ENCODE measurements at regions not wholly inside any gene's neighbourhood (a gene's known extent, or its start where the extent isn't known, plus 50 kb on each side); places are given as distances from the start of the nearest gene placed in this dataset.
"Not testable (repeated sequence)": the region's sequence is repeated elsewhere in the genome, so short reads cannot be mapped to it uniquely, and the experiment has no call there.

DNA sequence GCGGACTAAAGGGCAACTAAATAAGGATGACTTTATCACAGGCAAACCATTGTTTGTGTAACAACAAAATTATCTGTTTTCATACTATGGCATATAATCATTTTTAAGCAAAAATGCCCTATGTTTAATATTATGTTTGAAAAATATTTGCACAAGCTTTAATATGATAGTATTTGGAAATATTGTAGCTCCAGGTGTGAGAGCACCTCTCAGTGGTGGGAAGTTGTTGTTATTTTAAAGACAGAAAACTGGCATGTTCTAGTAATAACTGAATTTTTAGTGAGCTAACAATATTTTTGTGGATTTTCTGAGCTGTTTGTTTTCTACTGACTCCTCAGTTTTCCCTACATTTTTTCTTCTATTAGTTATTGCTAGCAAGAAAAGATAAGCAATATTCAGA, 578.8 kb downstream of the KCNT2 start:
- DNase-seq, result no peak
- in situ Hi-C loops (cut with HindIII; ENCODE audit: low pct_ligation_motif_present, low pct_unique_long_range_greater_than_20kb, low sequenced_read_pairs), result no loop called here

DNA sequence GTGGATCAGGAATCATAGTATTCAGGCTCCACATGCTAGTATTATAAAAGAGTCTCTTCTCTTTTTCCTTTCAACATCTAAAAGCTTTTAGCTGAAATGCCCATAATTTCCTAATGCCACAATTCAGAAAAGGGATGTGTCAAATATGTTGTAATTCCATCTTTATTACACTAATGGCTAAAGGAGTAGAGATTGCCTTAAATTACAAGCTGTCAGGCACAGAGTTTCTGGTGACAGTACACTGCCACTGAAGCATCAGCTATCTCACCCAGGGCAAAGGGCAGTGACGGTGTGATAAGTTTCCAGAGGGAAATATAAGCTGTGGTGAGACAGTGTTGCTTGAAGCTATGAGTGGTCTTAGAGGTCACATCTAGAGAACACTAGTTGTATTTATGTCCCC, 581.1 kb downstream of the KCNT2 start:
- in situ Hi-C loops (cut with HindIII; ENCODE audit: low pct_ligation_motif_present, low pct_unique_long_range_greater_than_20kb, low sequenced_read_pairs), result no loop called here
- DNase-seq, result no peak

DNA sequence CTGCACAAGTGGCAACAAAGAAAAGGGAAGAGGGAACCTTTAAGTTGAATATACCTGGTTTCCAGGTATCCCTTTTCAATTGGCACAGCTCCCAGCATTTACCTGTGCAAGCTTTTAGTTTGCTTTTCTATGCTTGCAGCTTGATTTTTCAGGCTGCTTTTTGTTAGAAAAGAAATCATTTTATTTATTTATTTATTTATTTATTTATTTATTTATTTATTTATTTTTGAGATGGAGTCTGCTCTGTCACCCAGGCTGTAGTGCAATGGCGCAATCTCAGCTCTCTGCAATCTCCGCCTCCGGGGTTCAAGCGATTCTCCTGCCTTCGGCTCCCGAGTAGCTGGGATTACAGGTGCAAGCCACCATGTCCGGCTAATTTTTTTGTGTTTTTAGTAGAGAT, 587.1 kb downstream of the KCNT2 start:
- in situ Hi-C loops (cut with HindIII; ENCODE audit: low pct_ligation_motif_present, low pct_unique_long_range_greater_than_20kb, low sequenced_read_pairs); DNase-seq: not testable (repeated sequence)

DNA sequence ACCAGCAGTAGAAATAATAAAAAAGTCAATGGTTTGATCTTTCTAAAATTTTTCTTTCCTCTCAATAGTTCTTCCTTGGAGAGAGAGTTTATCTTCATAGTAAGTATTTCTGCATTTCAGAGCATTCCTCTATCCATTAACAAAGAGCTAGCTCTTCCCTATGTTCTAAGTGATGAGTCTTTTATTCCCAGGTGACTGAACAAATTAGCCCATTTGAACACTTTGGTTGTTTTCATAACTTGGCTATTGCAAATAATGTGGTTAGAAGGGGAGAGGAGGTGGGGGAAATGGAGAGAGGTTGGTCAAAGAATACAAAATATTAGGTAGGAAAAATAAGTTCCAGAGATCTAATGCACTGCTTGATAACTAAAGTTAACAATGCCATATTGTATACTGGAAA, 598.9 kb downstream of the KCNT2 start:
- in situ Hi-C loops (cut with HindIII; ENCODE audit: low pct_ligation_motif_present, low pct_unique_long_range_greater_than_20kb, low sequenced_read_pairs), result no loop called here
- DNase-seq, result no peak

DNA sequence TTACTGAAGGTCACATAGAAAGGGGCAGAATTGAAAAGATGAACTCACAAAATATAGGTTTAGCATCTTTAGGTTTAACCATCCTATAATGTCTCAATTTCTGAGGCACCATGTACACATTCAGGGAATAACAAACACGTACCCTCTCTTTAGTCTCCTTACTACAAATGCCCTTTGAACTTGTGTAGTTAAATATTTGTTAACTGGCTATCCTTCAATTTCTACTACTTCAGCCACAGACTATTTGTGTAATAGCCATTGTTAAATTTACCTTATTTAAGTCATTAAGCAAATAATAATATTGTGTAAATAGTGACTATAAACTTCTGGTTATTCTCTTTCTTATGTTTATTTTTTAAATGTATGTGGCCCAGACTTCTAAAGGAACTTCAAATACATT, 600.5 kb downstream of the KCNT2 start:
- in situ Hi-C loops (cut with HindIII; ENCODE audit: low pct_ligation_motif_present, low pct_unique_long_range_greater_than_20kb, low sequenced_read_pairs), result no loop called here
- DNase-seq, result no peak

DNA sequence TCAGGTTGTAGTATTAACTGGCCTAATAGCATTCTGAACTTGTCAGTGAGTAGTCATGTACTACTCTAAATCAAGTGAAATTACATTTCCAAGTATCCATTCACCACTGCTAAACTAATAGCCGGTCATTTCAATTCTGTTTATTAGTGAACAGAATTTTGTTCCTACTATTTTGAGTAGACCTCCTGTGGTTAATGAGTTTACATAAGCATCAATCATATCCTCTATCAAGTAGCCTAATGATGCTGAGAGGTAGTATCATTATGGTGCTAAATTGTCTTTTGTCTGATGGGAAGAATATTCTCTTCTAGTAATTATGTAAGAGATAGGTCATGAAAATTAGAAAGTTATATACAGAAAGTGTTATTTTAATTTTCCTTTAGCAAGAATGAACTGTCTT, 602.8 kb downstream of the KCNT2 start:
- DNase-seq, result no peak
- in situ Hi-C loops (cut with HindIII; ENCODE audit: low pct_ligation_motif_present, low pct_unique_long_range_greater_than_20kb, low sequenced_read_pairs), result no loop called here

DNA sequence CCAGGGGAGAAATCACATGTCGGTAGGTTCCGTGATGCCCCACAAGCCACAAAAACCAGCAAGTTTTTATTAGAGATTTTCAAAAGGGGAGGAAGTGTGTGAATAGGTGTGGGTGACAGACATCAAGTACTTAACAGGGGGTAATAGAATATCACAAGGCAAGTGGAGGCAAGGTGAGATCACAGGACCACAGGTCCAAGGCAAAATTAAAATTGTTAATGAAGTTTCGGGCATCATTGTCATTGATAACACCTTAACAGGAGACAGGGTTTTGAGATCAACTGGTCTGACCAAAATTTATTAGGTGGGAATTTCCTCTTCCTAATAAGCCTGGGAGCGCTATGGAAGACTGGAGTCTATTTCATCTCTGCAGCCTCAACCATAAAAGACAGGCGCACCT, 603.9 kb downstream of the KCNT2 start:
- in situ Hi-C loops (cut with HindIII; ENCODE audit: low pct_ligation_motif_present, low pct_unique_long_range_greater_than_20kb, low sequenced_read_pairs); DNase-seq: not testable (repeated sequence)

DNA sequence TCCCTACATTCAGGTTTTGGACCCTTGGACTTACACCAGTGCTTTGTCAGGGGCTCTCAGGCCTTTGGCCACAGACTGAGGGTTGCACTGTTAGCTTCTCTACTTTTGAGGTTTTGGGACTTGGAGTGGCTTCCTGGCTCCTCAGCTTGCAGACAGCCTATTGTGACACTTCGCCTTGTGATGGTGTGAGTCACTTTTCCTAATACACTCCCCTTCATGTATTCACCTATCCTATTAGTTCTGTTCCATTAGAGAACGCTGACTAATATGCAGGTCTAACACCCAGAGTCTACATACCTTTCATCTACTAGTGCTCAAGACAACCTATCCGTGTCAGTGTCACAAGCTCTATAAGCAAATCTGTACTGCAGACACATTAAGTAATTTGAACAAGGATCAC, 605.3 kb downstream of the KCNT2 start:
- in situ Hi-C loops (cut with HindIII; ENCODE audit: low pct_ligation_motif_present, low pct_unique_long_range_greater_than_20kb, low sequenced_read_pairs), result no loop called here
- DNase-seq, result peak; percentile 2

DNA sequence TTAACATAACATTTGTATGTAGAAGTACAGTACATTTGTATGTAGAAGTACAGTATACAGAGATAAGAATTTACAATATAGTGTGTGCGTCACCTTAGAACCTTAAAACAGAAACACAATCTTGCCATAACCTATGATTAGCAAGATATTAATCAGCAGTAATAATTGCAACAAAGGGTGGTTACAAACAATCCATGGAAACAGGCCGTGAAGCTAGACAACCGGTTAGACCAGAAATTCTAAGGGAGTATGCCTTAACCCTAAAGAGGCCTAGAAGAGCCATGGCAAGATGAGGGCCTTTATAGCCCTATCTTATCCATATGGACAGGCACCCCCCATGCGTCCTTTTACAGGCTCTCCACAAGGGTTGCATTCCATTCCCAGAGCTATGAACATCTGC, 605.9 kb downstream of the KCNT2 start:
- in situ Hi-C loops (cut with HindIII; ENCODE audit: low pct_ligation_motif_present, low pct_unique_long_range_greater_than_20kb, low sequenced_read_pairs); DNase-seq: not testable (repeated sequence)

DNA sequence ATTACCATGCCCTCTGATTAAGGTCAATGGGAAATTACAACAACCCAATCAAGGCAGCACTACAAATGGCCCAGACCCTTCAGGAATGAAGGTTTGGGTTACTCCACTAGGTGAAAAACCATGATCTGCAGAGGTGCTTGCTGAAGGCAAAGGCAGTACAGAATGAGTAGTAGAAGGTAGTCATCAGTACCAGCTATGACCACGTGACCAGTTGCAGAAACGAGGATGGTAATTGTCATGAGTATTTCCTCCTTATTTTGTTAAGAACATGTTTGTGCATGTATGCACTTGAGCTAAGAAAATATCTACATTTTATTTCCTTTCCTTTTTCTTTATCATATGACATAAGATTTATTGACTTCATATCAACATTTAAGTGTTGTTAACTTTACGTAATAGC, 607.1 kb downstream of the KCNT2 start:
- DNase-seq, result no peak
- in situ Hi-C loops (cut with HindIII; ENCODE audit: low pct_ligation_motif_present, low pct_unique_long_range_greater_than_20kb, low sequenced_read_pairs), result no loop called here

DNA sequence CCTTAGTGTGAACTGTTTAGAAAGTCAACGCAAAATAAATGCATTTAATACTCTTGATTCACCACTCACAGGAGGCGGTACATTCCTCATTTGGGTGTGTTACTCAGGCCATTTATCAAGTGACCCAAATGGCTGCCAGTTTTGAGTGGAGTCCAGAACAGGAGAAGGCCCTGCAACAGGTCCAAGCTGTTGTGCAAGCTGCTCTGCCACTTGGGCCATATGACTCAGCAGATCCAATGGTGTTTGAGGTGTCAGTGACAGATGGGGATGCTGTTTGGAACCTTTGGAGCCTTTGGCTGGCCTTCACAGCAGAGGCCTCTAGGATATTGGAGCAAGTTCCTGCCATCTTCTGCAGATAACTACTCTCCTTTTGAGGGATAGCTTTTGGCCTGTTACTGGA, 609.2 kb downstream of the KCNT2 start:
- no peak for DNase-seq
- in situ Hi-C loops (cut with HindIII; ENCODE audit: low pct_ligation_motif_present, low pct_unique_long_range_greater_than_20kb, low sequenced_read_pairs), result no loop called here

DNA sequence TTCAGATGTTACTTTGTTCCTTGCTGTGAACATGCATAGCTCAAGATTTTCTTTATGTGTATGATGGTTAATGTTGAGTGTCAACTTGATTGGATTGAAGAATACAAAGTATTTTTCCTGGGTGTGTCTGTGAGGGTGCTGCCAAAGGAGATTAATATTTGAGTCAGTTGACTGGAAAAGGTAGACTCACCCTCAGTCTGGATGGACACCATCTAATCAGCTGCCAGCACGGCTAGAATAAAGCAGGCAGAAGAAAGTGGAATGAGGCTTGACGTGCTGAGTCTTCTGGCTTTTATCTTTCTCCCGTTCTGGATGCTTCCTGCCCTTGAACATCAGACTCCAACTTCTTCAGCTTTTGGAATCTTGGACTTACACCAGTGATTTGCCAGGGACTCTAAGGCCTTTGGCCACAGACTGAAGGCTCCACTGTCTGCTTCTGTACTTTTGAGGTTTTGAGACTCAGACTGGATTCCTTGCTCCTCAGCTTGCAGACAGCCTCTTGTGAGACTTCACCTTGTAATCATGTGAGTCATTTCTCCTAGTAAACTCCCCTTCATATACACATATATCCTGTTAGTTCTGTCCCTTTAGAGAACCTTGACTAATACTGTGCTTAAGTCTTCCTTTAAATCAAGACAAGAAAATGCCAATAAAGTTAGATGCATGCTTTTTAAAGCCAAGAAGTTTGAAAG, 626.6 kb downstream of the KCNT2 start:
- no peak for DNase-seq
- in situ Hi-C loops (cut with HindIII; ENCODE audit: low pct_ligation_motif_present, low pct_unique_long_range_greater_than_20kb, low sequenced_read_pairs), result no loop called here

DNA sequence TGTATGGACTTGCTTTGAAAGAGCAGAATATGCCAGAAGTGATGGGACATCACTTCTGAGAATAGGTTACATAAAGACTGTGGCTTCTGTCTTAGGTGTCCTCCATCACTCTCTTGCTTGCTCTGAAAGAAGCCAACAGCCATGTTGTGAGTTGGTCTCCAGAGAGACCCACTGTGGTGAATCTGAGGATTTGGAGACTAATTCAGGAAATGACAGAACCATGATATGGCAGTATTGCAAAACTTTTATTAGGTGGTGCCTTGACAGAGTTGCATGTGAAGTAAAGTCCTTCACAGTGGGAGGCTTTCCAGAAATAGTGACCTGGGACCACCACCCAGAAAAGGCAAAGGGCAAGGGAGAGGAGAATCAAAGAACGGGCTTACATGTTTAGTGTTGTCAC, 628.6 kb downstream of the KCNT2 start:
- DNase-seq, result no peak
- in situ Hi-C loops (cut with HindIII; ENCODE audit: low pct_ligation_motif_present, low pct_unique_long_range_greater_than_20kb, low sequenced_read_pairs), result no loop called here

DNA sequence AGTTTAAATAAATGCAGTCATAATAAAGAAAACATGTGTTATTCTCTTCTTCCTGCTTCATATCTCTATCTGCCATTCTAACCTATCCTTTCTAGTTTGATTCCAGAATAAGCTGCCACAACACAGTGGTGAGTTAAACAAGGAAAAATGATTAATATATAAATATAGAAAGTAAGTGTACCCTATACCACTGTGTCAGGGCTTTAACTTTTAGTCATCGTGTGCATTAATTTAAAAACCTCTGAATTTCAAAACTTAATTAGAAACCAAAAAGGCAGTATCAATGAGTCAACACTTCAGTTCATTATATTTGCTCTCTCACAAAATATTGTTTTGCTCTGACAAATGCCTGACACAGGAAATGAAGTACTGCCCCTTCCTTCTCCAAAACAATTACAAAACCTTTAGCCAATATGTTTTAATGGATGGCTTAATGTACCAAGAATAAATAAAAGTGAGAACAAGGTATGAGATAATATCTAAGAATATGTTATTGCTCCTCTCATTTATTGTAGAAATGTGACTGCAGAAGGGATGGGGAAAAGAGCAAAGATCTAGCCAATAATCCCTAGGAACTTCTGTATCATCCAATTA, 634.8 kb downstream of the KCNT2 start:
- in situ Hi-C loops (cut with HindIII; ENCODE audit: low pct_ligation_motif_present, low pct_unique_long_range_greater_than_20kb, low sequenced_read_pairs), result no loop called here
- DNase-seq, result no peak

DNA sequence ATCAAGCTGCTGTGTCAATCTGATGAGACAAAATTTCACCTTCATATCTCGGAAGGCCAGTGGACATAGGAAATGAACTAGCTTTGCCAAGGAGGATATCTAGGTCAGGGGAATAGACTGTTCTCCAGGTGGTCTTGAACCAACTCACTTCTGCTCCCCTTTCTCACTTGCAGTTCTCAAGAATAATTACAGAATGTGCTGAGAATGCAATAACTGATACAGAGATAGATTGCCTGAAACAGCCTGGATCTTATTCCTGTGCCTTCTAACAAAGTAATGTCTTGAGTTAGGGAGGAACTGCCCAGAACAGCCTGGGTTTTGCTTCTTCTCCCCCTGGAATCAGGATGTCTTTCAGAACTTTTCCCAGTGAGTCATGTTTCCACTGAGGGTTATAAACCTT, 636.7 kb downstream of the KCNT2 start:
- in situ Hi-C loops (cut with HindIII; ENCODE audit: low pct_ligation_motif_present, low pct_unique_long_range_greater_than_20kb, low sequenced_read_pairs), result no loop called here
- no peak for DNase-seq

DNA sequence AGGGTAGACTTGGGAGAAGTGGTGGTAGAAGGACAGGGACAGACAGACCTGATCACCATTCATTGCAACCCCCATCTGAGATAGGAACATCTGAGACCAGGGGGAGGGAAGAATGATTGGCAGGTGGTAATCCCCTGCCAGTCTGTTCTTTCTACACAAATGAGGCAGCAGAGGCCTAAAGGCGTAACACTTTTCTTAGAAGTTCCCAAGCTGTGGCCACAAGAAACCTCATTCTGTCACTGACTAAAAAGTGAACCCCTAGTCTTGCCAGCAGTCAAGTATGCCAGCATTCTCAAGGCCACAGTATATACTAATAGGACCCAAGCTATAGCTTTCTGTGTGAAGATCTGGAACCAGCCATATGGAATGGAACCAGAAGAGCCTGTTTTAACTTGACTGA, 638.0 kb downstream of the KCNT2 start:
- no peak for DNase-seq
- in situ Hi-C loops (cut with HindIII; ENCODE audit: low pct_ligation_motif_present, low pct_unique_long_range_greater_than_20kb, low sequenced_read_pairs), result no loop called here

DNA sequence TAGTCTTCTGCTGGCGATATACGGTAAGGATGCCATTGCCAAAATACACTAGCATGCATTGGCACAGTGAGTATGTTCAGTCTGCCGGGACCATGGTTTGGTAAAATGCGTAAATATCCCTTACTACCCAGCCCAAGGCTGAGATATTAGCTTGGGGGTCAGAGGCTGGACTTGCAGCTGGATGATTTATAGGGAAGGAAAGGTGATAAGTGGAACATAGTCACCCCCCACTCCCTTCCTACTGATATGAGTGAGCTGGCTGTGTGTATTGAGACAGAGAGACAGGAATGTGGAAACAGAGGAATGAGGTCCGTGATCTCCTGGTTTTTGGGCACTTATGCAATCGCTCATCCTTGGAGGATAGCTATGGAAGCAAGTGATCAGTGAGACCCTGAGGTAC, 642.8 kb downstream of the KCNT2 start:
- no peak for DNase-seq
- in situ Hi-C loops (cut with HindIII; ENCODE audit: low pct_ligation_motif_present, low pct_unique_long_range_greater_than_20kb, low sequenced_read_pairs), result no loop called here

DNA sequence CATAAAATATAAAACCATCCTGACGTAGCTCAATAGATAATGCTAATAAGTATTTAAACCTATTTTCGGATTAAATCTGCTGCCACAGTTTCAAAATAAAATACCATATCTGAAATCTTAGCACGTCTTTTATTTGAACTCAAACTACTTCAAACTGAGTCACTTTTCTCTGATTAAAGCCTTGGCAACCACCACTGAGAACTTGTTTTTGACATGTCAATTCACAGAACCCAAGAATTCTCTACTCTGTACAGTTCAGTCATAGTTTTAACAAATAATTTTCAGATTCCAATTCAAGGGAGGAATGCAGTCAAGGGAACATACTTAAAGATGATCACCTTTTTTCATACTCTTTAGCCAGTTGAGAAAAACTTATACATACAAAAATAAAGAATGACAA, 643.2 kb downstream of the KCNT2 start:
- in situ Hi-C loops (cut with HindIII; ENCODE audit: low pct_ligation_motif_present, low pct_unique_long_range_greater_than_20kb, low sequenced_read_pairs), result no loop called here
- DNase-seq, result no peak

DNA sequence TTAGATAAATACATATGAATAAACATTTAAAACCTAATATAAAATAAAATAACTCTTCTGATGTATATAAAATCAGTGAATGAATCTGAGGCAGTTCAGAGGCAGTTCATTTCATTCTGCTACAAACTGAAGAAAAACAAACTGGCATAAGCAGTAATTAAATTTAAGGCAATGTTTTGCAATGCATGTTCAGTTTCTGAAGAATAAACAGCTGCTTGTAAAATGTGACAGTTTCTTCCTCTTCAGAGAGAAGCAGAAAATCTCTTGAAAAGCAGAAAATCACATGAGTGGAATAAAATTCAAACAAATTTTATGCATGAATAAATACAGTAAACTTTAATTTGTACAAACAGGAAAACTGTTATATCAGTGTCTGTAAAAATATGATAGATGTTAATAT, 643.7 kb downstream of the KCNT2 start:
- in situ Hi-C loops (cut with HindIII; ENCODE audit: low pct_ligation_motif_present, low pct_unique_long_range_greater_than_20kb, low sequenced_read_pairs), result no loop called here

DNA sequence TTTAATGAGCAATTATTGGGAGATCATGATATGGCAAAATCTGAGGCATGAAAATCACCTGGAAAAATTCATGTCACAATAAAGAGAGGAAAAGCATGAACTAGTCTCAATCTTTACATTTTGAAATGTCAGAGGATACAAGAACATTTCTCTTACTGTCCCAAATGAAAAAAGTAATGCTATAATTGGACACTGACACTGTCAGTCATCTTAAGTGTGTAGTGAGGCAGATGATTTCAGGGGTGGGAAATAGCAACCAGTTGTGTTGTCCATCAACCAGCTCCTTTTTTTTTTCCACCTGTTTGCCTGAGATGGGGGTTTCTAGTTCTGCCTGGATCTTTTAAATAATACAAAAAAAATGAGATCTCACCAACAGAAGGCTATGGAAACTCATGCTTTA, 646.2 kb downstream of the KCNT2 start:
- in situ Hi-C loops (cut with HindIII; ENCODE audit: low pct_ligation_motif_present, low pct_unique_long_range_greater_than_20kb, low sequenced_read_pairs), result no loop called here
- DNase-seq, result no peak

More for the DNA sequence above, 643.7 kb downstream of the KCNT2 start:
- no peak for DNase-seq

DNA sequence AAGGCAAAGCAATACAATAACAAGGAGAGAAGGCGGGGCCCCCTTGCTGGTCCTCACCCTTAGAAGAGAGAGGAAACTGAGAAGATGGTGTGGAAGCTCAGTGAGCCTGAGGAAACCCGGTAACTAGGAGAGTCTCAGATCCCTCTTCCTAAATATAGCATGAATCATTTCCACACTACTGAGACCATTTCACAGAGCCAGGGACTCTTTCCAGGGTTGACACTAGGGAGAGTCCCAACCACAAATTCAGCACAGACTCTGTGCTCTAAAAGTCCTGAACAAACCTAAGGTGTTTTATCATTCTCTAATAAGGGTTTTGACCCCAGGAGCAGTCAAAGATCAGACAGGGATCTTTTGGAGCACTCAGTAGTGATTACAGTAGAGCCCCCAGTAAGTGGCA, 647.7 kb downstream of the KCNT2 start:
- in situ Hi-C loops (cut with HindIII; ENCODE audit: low pct_ligation_motif_present, low pct_unique_long_range_greater_than_20kb, low sequenced_read_pairs), result no loop called here
- DNase-seq, result no peak
